Peyer's patch (tissue), 4 donors: ENCODE measurements at regions not wholly inside any gene's neighbourhood (a gene's known extent, or its start where the extent isn't known, plus 50 kb on each side); places are given as distances from the start of the nearest gene placed in this dataset.

Experiments used
- DNase-seq, 3 donors: peaks; one replicate each; pipeline ENCODE4 v3.0.0-alpha.2; 2017 to 2019
- H3K27ac ChIP-seq, 4 donors: fragments of 200-600 bp; sonication (generic); one replicate each; pipeline ENCODE4 v1.5.1; 2016 to 2019
- H3K27me3 ChIP-seq, 2 donors: fragments of 200-600 bp; sonication (generic); one replicate each; pipeline ENCODE4 v1.5.1; 2019
- H3K36me3 ChIP-seq, 3 donors: fragments of 200-600 bp; sonication (generic); one replicate each; pipeline ENCODE4 v1.5.1; 2016 to 2019
- H3K4me1 ChIP-seq, 4 donors: fragments of 200-600 bp; sonication (generic); one replicate each; pipeline ENCODE4 v1.5.1; 2016 to 2019
- H3K4me3 ChIP-seq, 4 donors: fragments of 200-600 bp; sonication (generic); 1 replicate in 3 of 4; 2 replicates in 1 of 4; pipeline ENCODE4 v1.5.1; 2016 to 2019; ENCODE audit warnings: mild to moderate bottlenecking in 1 of 4
- H3K9me3 ChIP-seq, 4 donors: fragments of 200-600 bp; sonication (generic); one replicate each; pipeline ENCODE4 v1.5.1; 2016 to 2019; ENCODE audit warnings: mild to moderate bottlenecking in 1 of 4
- CTCF ChIP-seq, 6 experiments: fragments of 450-650 bp in 4 of 6; fragments of 200-600 bp in 2 of 6; sonication (generic) in 1 of 6; IDR thresholded peaks; one replicate each; pipeline ENCODE4 v1.5.1; 2017 to 2019; ENCODE audit warnings: antibody characterized with exemption in 6 of 6, mild to moderate bottlenecking in 3 of 6, moderate library complexity in 1 of 6
- POLR2A ChIP-seq, 2 donors: fragments of 450-650 bp; IDR thresholded peaks; one replicate each; pipeline ENCODE4 v1.5.1; 2017; ENCODE audit warnings: antibody characterized with exemption in 2 of 2, mild to moderate bottlenecking in 2 of 2, moderate library complexity in 2 of 2

GRCh38 chr10:109359316-109359715 lies 564.0 kb downstream of the XPNPEP1 start:
- Histone ChIP-seq H3K36me3 (no peaks in the 10 kb centered on the region), H3K4me1 (no peaks in the 10 kb centered on the region), H3K9me3 (no peaks in the 10 kb centered on the region), H3K4me3 (no peak overlapping the region), H3K27me3 (no peaks in the 10 kb centered on the region), H3K27ac (no peak overlapping the region)
- DNase-seq = no peak
- no peak for TF ChIP-seq POLR2A (IDR thresholded peaks at IDR 0.05)
- TF ChIP-seq CTCF (IDR thresholded peaks at IDR 0.05) = no peak

GRCh38 chr10:109358325-109358724 lies 565.0 kb downstream of the XPNPEP1 start:
- Histone ChIP-seq H3K36me3 (no peaks in the 10 kb centered on the region), H3K4me3 (no peak overlapping the region), H3K27ac (no peak overlapping the region), H3K4me1 (no peaks in the 10 kb centered on the region), H3K9me3 (no peaks in the 10 kb centered on the region), H3K27me3 (no peaks in the 10 kb centered on the region)
- TF ChIP-seq CTCF (IDR thresholded peaks at IDR 0.05) = no peak
- TF ChIP-seq POLR2A (IDR thresholded peaks at IDR 0.05) = no peak
- no peak for DNase-seq

GRCh38 chr10:109348324-109348723 lies 575.0 kb downstream of the XPNPEP1 start:
- Histone ChIP-seq H3K27ac (no peak overlapping the region), H3K4me1 (no peaks in the 10 kb centered on the region), H3K4me3 (no peak overlapping the region), H3K27me3 (no peaks in the 10 kb centered on the region), H3K9me3 (no peaks in the 10 kb centered on the region), H3K36me3 (no peaks in the 10 kb centered on the region)
- no peak for DNase-seq
- TF ChIP-seq CTCF (IDR thresholded peaks at IDR 0.05) (no peak), POLR2A (IDR thresholded peaks at IDR 0.05) (no peak)

- Histone ChIP-seq H3K36me3 (no peaks in the 10 kb centered on the region), H3K27me3 (no peaks in the 10 kb centered on the region), H3K27ac (no peak overlapping the region), H3K9me3 (no peaks in the 10 kb centered on the region), H3K4me1 (no peaks in the 10 kb centered on the region), H3K4me3 (no peak overlapping the region)
- TF ChIP-seq POLR2A (IDR thresholded peaks at IDR 0.05) (no peak), CTCF (IDR thresholded peaks at IDR 0.05) (no peak)
- DNase-seq = no peak
These were observed 580.0 kb downstream of the XPNPEP1 start for GRCh38 chr10:109343293-109343692.

GRCh38 chr10:109341986-109342385 lies 581.3 kb downstream of the XPNPEP1 start:
- no peak for DNase-seq
- Histone ChIP-seq H3K4me3 (no peak overlapping the region), H3K36me3 (no peaks in the 10 kb centered on the region), H3K9me3 (no peaks in the 10 kb centered on the region), H3K27ac (no peak overlapping the region), H3K4me1 (no peaks in the 10 kb centered on the region), H3K27me3 (no peaks in the 10 kb centered on the region)
- TF ChIP-seq POLR2A (IDR thresholded peaks at IDR 0.05) = no peak
- TF ChIP-seq CTCF (IDR thresholded peaks at IDR 0.05) = no peak

- Histone ChIP-seq H3K9me3 (no peaks in the 10 kb centered on the region), H3K27me3 (no peaks in the 10 kb centered on the region), H3K27ac (no peak overlapping the region), H3K4me1 (no peaks in the 10 kb centered on the region), H3K36me3 (no peaks in the 10 kb centered on the region), H3K4me3 (no peak overlapping the region)
- TF ChIP-seq CTCF (IDR thresholded peaks at IDR 0.05) (no peak), POLR2A (IDR thresholded peaks at IDR 0.05) (no peak)
- DNase-seq = no peak
These were observed 595.3 kb downstream of the XPNPEP1 start for GRCh38 chr10:109328001-109328400.
